HepG2 (cell line): ENCODE measurements at regions not wholly inside any gene's neighbourhood (a gene's known extent, or its start where the extent isn't known, plus 50 kb on each side); places are given as distances from the start of the nearest gene placed in this dataset.

Experiments used
- ATAC-seq: fragments of 200-7000 bp; cut with Tn5 transposase; 3 replicates; pipeline ENCODE4 v1.9.1; 2020; ENCODE audit warnings: mild to moderate bottlenecking, moderate library complexity
- BruUV-seq: library from RNA; stranded (reverse); fragments of 400-500 nt; replicated peaks from 2 replicates; lab custom pipeline; 2021; lab: Mats Ljungman, UMichigan
- CTCF ChIA-PET: fragments of 300-600 bp; formaldehyde crosslinking; extraction: SDS; loops from one replicate; lab custom pipeline; 2021; ENCODE audit warnings: low total read pairs, inconsistent platforms, low intra/inter-chr PET ratio; lab: Yijun Ruan, JAX
- POLR2A ChIA-PET: fragments of 350-600 bp; sonication (Branson Sonifier 250); formaldehyde crosslinking; loops from one replicate; lab custom pipeline; 2020; ENCODE audit warnings: antibody characterized with exemption, inconsistent platforms; lab: Yijun Ruan, JAX
- DNase-seq: peaks from one replicate; pipeline ENCODE4 v3.0.0-alpha.2; 2015; ENCODE audit warnings: low spot score
- FAIRE-seq: peaks from 3 replicates; lab custom pipeline; 2011; peaks lifted over from hg19 to GRCh38; lab: Jason Lieb, UNC
- H2AFZ ChIP-seq: one replicate; pipeline ENCODE4 v1.6.1; 2011; ENCODE audit warnings: low read length, inconsistent platforms
- H3K27ac ChIP-seq: fragments of 300-600 bp; 3 replicates; pipeline ENCODE4 v1.8.0; 2011; ENCODE audit warnings: mixed run types, mild to moderate bottlenecking, mixed read lengths, low read length, inconsistent platforms; ENCODE audit not compliant: insufficient read depth; ENCODE audit errors: extremely low read length
- H3K27me3 ChIP-seq, 2 experiments: fragments of 200-600 bp in 1 of 2; 2 replicates in 1 of 2; 3 replicates in 1 of 2; pipeline versions ENCODE4 v1.6.0 to v1.8.0; 2011; ENCODE audit warnings: low read length in 2 of 2, mild to moderate bottlenecking in 2 of 2, moderate library complexity in 2 of 2, inconsistent platforms in 1 of 2; ENCODE audit not compliant: insufficient read depth in 2 of 2, control insufficient read depth in 1 of 2
- H3K36me3 ChIP-seq, 2 experiments: fragments of 200-600 bp in 1 of 2; replicated peaks in 1 of 2; 2 replicates in 1 of 2; 3 replicates in 1 of 2; pipeline versions ENCODE4 v1.5.1 to v1.8.0; 2011; ENCODE audit warnings: low read length in 2 of 2, inconsistent platforms in 1 of 2; ENCODE audit not compliant: insufficient read depth in 2 of 2, control insufficient read depth in 1 of 2
- H3K4me1 ChIP-seq: 2 replicates; pipeline ENCODE4 v1.5.1; 2012; ENCODE audit warnings: low read length, inconsistent platforms; ENCODE audit not compliant: insufficient read depth
- H3K4me2 ChIP-seq: 2 replicates; pipeline ENCODE4 v1.6.0; 2011; ENCODE audit warnings: low read depth, low read length, inconsistent platforms
- H3K4me3 ChIP-seq, 3 experiments: fragments of 200-600 bp in 1 of 3; sonication (generic), shearing (Covaris generic) in 1 of 3; replicated peaks in 1 of 3; 2 replicates each; pipeline ENCODE4 v1.5.1; 2011 to 2016; ENCODE audit warnings: low read length in 3 of 3, inconsistent platforms in 2 of 3, low read depth in 2 of 3, mild to moderate bottlenecking in 2 of 3, control low read depth in 1 of 3, mixed read lengths in 1 of 3; ENCODE audit not compliant: insufficient read depth in 1 of 3
- H3K79me2 ChIP-seq: one replicate; pipeline ENCODE4 v1.6.1; 2011; ENCODE audit warnings: low read length, inconsistent platforms; ENCODE audit not compliant: insufficient read depth
- H3K9ac ChIP-seq: 2 replicates; pipeline ENCODE4 v1.6.0; 2011; ENCODE audit warnings: mild to moderate bottlenecking, low read depth, low read length, inconsistent platforms; ENCODE audit not compliant: insufficient read depth
- H3K9me3 ChIP-seq: 2 replicates; pipeline ENCODE4 v1.5.1; 2012; ENCODE audit warnings: mild to moderate bottlenecking, low read length
- H4K20me1 ChIP-seq: 2 replicates; pipeline ENCODE4 v1.6.0; 2011; ENCODE audit warnings: inconsistent platforms, mild to moderate bottlenecking, low read length, moderate library complexity; ENCODE audit not compliant: insufficient read depth
- FIP1L1 ChIP-seq: fragments of 200-400 bp; formaldehyde crosslinking; IDR thresholded peaks from 2 replicates; pipeline ENCODE4 v1.6.1; 2018; ENCODE audit warnings: low read depth, mild to moderate bottlenecking, low read length, moderate library complexity, borderline replicate concordance; ENCODE audit not compliant: insufficient read depth
- GATAD2A ChIP-seq: IDR thresholded peaks from 2 replicates; pipeline ENCODE4 v1.6.1; 2016
- MAFF ChIP-seq: IDR thresholded peaks from 2 replicates; pipeline ENCODE4 v1.6.1; 2011; ENCODE audit warnings: low read depth, low read length, improper control_type of control experiment
- MAFK ChIP-seq, 2 experiments: IDR thresholded peaks in 1 of 2; conservative IDR thresholded peaks in 1 of 2; 2 replicates each; pipeline ENCODE4 v1.6.1; 2011; ENCODE audit warnings: improper control_type of control experiment in 2 of 2, low read length in 2 of 2
- MLLT10 ChIP-seq: sonication (generic); formaldehyde crosslinking; IDR thresholded peaks from 2 replicates; pipeline ENCODE4 v1.4.0; 2020; ENCODE audit warnings: missing genetic modification reagents
- NCOA2 ChIP-seq: sonication (generic); formaldehyde crosslinking; IDR thresholded peaks from 2 replicates; pipeline ENCODE4 v1.8.0; 2022; ENCODE audit warnings: inconsistent platforms
- ZNF576 ChIP-seq: sonication (generic); formaldehyde crosslinking; IDR thresholded peaks from 2 replicates; pipeline ENCODE4 v1.4.0; 2020; ENCODE audit warnings: mild to moderate bottlenecking, missing genetic modification reagents
- WGBS: methylation state at CpG from one replicate; pipeline ENCODE4 v1.1.6; 2017; ENCODE audit warnings: low lambda C conversion rate; 5-methylcytosine and 5-hydroxymethylcytosine counted together
- in situ Hi-C: cut with HindIII; loops from 2 replicates; pipeline ENCODE4 v1.10.0; 2017; ENCODE audit warnings: low pct_unique_long_range_greater_than_20kb; ENCODE audit not compliant: extremely low pct_ligation_motif_present
- intact Hi-C: fragments of 100-400 bp; cut with micrococcal nuclease; formaldehyde crosslinking; loops from one replicate; pipeline ENCODE4 v1.10.0; 2022; ENCODE audit not compliant: unreplicated experiment

- no peaks in the 10 kb centered on the region for H4K20me1 ChIP-seq
- DNase-seq (no peak), ATAC-seq (no peak), FAIRE-seq (no peak)
- ChIA-PET CTCF (no interaction called here), POLR2A (no interaction called here)
- no peaks in the 10 kb centered on the region for H3K79me2 ChIP-seq
- in situ Hi-C loops (no loop called here), intact Hi-C loops (no loop called here)
- H3K9me3 ChIP-seq = peaks cover 64% of the 10 kb centered on the region
- H3K36me3 ChIP-seq = no peaks in the 10 kb centered on the region
- no peak overlapping the region for H2AFZ ChIP-seq
- no peak overlapping the region for H3K4me3 ChIP-seq
- no peak overlapping the region for H3K27ac ChIP-seq
- H3K27me3 ChIP-seq = no peaks in the 10 kb centered on the region
- H3K4me2 ChIP-seq = no peak overlapping the region
- H3K9ac ChIP-seq = no peak overlapping the region
- BruUV-seq = no TSS peak
- TF ChIP-seq FIP1L1 (no peak), GATAD2A (CRISPR knock-in tag) (no peak), NCOA2 (CRISPR knock-in tag) (no peak), MAFF (peak; percentile 79), MAFK (conservative IDR thresholded peaks at IDR 0.05 in 1 of 2, IDR thresholded peaks at IDR 0.05 in 1 of 2; ENCODE audit: low read length in 2 of 2) (peak; percentile 61 to 87)
- TF ChIP-seq, all 625 proteins: peak for 2
- 18% methylated on average over 2 of the region's 2 CpGs for WGBS
- no peaks in the 10 kb centered on the region for H3K4me1 ChIP-seq
These were observed 1035.1 kb downstream of the TRHDE start for GRCh38 chr12:73307260-73307659.

- BruUV-seq = no TSS peak
- Histone ChIP-seq H4K20me1 (no peaks in the 10 kb centered on the region), H3K4me2 (no peak overlapping the region), H3K4me1 (no peaks in the 10 kb centered on the region), H3K4me3 (no peak overlapping the region), H3K9ac (no peak overlapping the region), H3K27me3 (no peaks in the 10 kb centered on the region), H3K36me3 (no peaks in the 10 kb centered on the region), H2AFZ (no peak overlapping the region), H3K79me2 (no peaks in the 10 kb centered on the region), H3K9me3 (peaks cover 66% of the 10 kb centered on the region), H3K27ac (no peak overlapping the region)
- DNase-seq (no peak), ATAC-seq (no peak), FAIRE-seq (no peak)
- in situ Hi-C loops (no loop called here), intact Hi-C loops (no loop called here)
- ChIA-PET CTCF (no interaction called here), POLR2A (no interaction called here)
- TF ChIP-seq MLLT10 = no peak
- TF ChIP-seq ZNF576 = no peak
- 3% methylated on average over 1 of the region's 1 CpG for WGBS
These were observed 1035.9 kb downstream of the TRHDE start for GRCh38 chr12:73308079-73308478.
